Kidney (tissue), 13 donors: ENCODE measurements at regions not wholly inside any gene's neighbourhood (a gene's known extent, or its start where the extent isn't known, plus 50 kb on each side); places are given as distances from the start of the nearest gene placed in this dataset.
A peak's percentile ranks its signal among the peaks of the same experiment; 100 is the strongest.

Experiments used
- DNase-seq, 5 donors: peaks; one replicate each; pipeline ENCODE4 v3.0.0-alpha.2; 2013 to 2020
- FAIRE-seq: peaks from 2 replicates; lab custom pipeline; 2012; peaks lifted over from hg19 to GRCh38; lab: Jason Lieb, UNC
- H3K27ac ChIP-seq, 2 donors: one replicate each; pipeline ENCODE4 v1.7.0; 2013; ENCODE audit warnings: low read depth in 2 of 2, low read length in 2 of 2, inconsistent platforms in 1 of 2
- H3K27me3 ChIP-seq: one replicate; pipeline ENCODE4 v1.7.1; 2013; ENCODE audit warnings: low read length, inconsistent platforms; ENCODE audit not compliant: control insufficient read depth, insufficient read depth
- H3K36me3 ChIP-seq, 3 donors: one replicate each; pipeline versions ENCODE4 v1.7.0 to v1.7.1; 2013; ENCODE audit warnings: low read length in 3 of 3, control low read depth in 1 of 3, inconsistent platforms in 1 of 3; ENCODE audit not compliant: insufficient read depth in 3 of 3, control insufficient read depth in 2 of 3
- H3K4me1 ChIP-seq, 3 donors: one replicate each; pipeline versions ENCODE4 v1.7.0 to v1.7.1; 2013; ENCODE audit warnings: low read length in 3 of 3, inconsistent platforms in 1 of 3, low read depth in 1 of 3; ENCODE audit not compliant: control insufficient read depth in 2 of 3, insufficient read depth in 2 of 3
- H3K4me3 ChIP-seq, 3 donors: one replicate each; pipeline versions ENCODE4 v1.7.0 to v1.8.1; 2013; ENCODE audit warnings: low read length in 3 of 3, control low read depth in 1 of 3, inconsistent platforms in 1 of 3
- H3K9ac ChIP-seq, 3 donors: one replicate each; pipeline versions ENCODE4 v1.7.0 to v1.7.1; 2013; ENCODE audit warnings: low read length in 3 of 3, control low read depth in 1 of 3, inconsistent platforms in 1 of 3
- H3K9me3 ChIP-seq, 3 donors: one replicate each; pipeline versions ENCODE4 v1.7.0 to v1.7.1; 2013; ENCODE audit warnings: low read length in 3 of 3, control low read depth in 1 of 3, inconsistent platforms in 1 of 3; ENCODE audit not compliant: control insufficient read depth in 2 of 3, insufficient read depth in 1 of 3
- CTCF ChIP-seq: IDR thresholded peaks from 3 replicates; pipeline ENCODE4 v1.5.1; 2012; ENCODE audit warnings: mild to moderate bottlenecking, moderate library complexity, borderline replicate concordance; ENCODE audit not compliant: insufficient read depth; ENCODE audit errors: extremely low read depth
- intact Hi-C: fragments of 100-400 bp; cut with DNase I; formaldehyde crosslinking; loops from one replicate; pipeline ENCODE4 v1.11.1; 2022
- donor health status: control.
- donor health status: control.
- donor health status: control.
- donor health status: control.
- donor health status: control.
- donor health status: DM: yes; HTN: yes; CAD: no.
- donor health status: Normal renal cell carcinoma (clear cell type).

- Histone ChIP-seq H3K27ac (no peak overlapping the region), H3K9ac (no peak overlapping the region), H3K4me3 (no peak overlapping the region), H3K9me3 (peaks cover 0 to 15% (median 3%) of the 10 kb centered on the region in 3 donors), H3K4me1 (no peaks in the 10 kb centered on the region), H3K36me3 (no peaks in the 10 kb centered on the region), H3K27me3 (no peaks in the 10 kb centered on the region)
- no peak for FAIRE-seq
- TF ChIP-seq CTCF, result no peak
- peak in 1 of 5 donors; percentile 25 for DNase-seq
- intact Hi-C loops, result no loop called here
Measured at GRCh38 chr2:240348522-240348921, 86.9 kb upstream of the GPC1 start.

- H3K4me1 ChIP-seq, result no peaks in the 10 kb centered on the region
- H3K27me3 ChIP-seq, result no peaks in the 10 kb centered on the region
- TF ChIP-seq CTCF, result no peak
- peaks cover 0 to 14% (median 3%) of the 10 kb centered on the region in 3 donors for H3K9me3 ChIP-seq
- no peak overlapping the region for H3K9ac ChIP-seq
- no peak overlapping the region for H3K27ac ChIP-seq
- no peak overlapping the region for H3K4me3 ChIP-seq
- intact Hi-C loops, result no loop called here
- FAIRE-seq (no peak), DNase-seq (no peak)
- H3K36me3 ChIP-seq, result no peaks in the 10 kb centered on the region
Measured at GRCh38 chr2:240349133-240350005, 86.1 kb upstream of the GPC1 start.

- no peak for TF ChIP-seq CTCF
Measured at GRCh38 chr2:240350006-240350355, 85.5 kb upstream of the GPC1 start.

GRCh38 chr2:240350696-240351087, 84.8 kb upstream of the GPC1 start:
- peak in 1 of 5 donors; percentile 28 for DNase-seq

More at GRCh38 chr2:240350006-240350355, 85.5 kb upstream of the GPC1 start:
- H3K4me3 ChIP-seq, result no peak overlapping the region
- no peak for DNase-seq
- H3K27me3 ChIP-seq, result no peaks in the 10 kb centered on the region
- no peak overlapping the region for H3K27ac ChIP-seq
- H3K36me3 ChIP-seq, result no peaks in the 10 kb centered on the region
- no peak for FAIRE-seq
- no peak overlapping the region for H3K9ac ChIP-seq
- H3K4me1 ChIP-seq, result no peaks in the 10 kb centered on the region
- intact Hi-C loops, result no loop called here
- H3K9me3 ChIP-seq, result peaks cover 0 to 8% (median 3%) of the 10 kb centered on the region in 3 donors

More at GRCh38 chr2:240350696-240351087, 84.8 kb upstream of the GPC1 start:
- H3K4me1 ChIP-seq, result no peaks in the 10 kb centered on the region
- H3K27me3 ChIP-seq, result no peaks in the 10 kb centered on the region
- no peaks in the 10 kb centered on the region for H3K36me3 ChIP-seq
- H3K4me3 ChIP-seq, result no peak overlapping the region
- no peak for FAIRE-seq
- no peak overlapping the region for H3K9ac ChIP-seq
- peaks cover 0 to 1% (median 0%) of the 10 kb centered on the region in 3 donors for H3K9me3 ChIP-seq
- TF ChIP-seq CTCF, result no peak
- no peak overlapping the region for H3K27ac ChIP-seq
- intact Hi-C loops, result no loop called here
